ENCODE measurements at regions not wholly inside any gene's neighbourhood (a gene's known extent, or its start where the extent isn't known, plus 50 kb on each side); places are given as distances from the start of the nearest gene placed in this dataset.

- TF ChIP-seq EP300 (IDR thresholded peaks at IDR 0.05; ENCODE audit: borderline replicate concordance in 1 of 2, control insufficient read depth in 1 of 2, low read depth in 2 of 2, low read length in 2 of 2) = no peak
- no peak for TF ChIP-seq MAX (IDR thresholded peaks at IDR 0.05; ENCODE audit: low read depth, low read length)
- TF ChIP-seq POLR2A (IDR thresholded peaks at IDR 0.05; ENCODE audit: low read depth, low read length) = no peak
- TF ChIP-seq NFXL1 (IDR thresholded peaks at IDR 0.05; ENCODE audit: borderline replicate concordance) = no peak
- TF ChIP-seq EZH2 (IDR thresholded peaks at IDR 0.05; ENCODE audit: borderline replicate concordance, control insufficient read depth, low read depth, low read length) = no peak
- no peak for TF ChIP-seq TAF1 (IDR thresholded peaks at IDR 0.05; ENCODE audit: borderline replicate concordance, low read depth, low read length)
- no peak for TF ChIP-seq JUND (IDR thresholded peaks at IDR 0.05; ENCODE audit: low read depth, low read length)
Measured at GRCh38 chr16:64499211-64499610, 622.7 kb downstream of the CDH11 start.
